Urinary bladder (tissue), 3 donors: ENCODE measurements at regions not wholly inside any gene's neighbourhood (a gene's known extent, or its start where the extent isn't known, plus 50 kb on each side); places are given as distances from the start of the nearest gene placed in this dataset.
"Not testable (repeated sequence)": the region's sequence is repeated elsewhere in the genome, so short reads cannot be mapped to it uniquely, and the experiment has no call there.

Source experiments
- DNase-seq: peaks from one replicate; pipeline ENCODE4 v3.0.0-alpha.2; 2015; ENCODE audit errors: extremely low spot score
- H3K27ac ChIP-seq: one replicate; pipeline ENCODE4 v1.5.1; 2013; ENCODE audit warnings: low read depth, mild to moderate bottlenecking, moderate library complexity
- H3K36me3 ChIP-seq: one replicate; pipeline ENCODE4 v1.6.1; 2013; ENCODE audit warnings: mild to moderate bottlenecking, moderate library complexity; ENCODE audit not compliant: insufficient read depth
- H3K4me1 ChIP-seq: one replicate; pipeline ENCODE4 v1.6.1; 2013; ENCODE audit warnings: mild to moderate bottlenecking, moderate library complexity; ENCODE audit not compliant: insufficient read depth
- H3K4me3 ChIP-seq: one replicate; pipeline ENCODE4 v1.5.1; 2013; ENCODE audit warnings: low read depth, low read length
- WGBS: extraction: QIAGEN DNeasy Blood & Tissue Kit; methylation state at CpG from one replicate; pipeline ENCODE4 v1.1.7; 2013; 5-methylcytosine and 5-hydroxymethylcytosine counted together
- donor health status: healthy with polysubstance abuse.
- donor health status: healthy.

DNA sequence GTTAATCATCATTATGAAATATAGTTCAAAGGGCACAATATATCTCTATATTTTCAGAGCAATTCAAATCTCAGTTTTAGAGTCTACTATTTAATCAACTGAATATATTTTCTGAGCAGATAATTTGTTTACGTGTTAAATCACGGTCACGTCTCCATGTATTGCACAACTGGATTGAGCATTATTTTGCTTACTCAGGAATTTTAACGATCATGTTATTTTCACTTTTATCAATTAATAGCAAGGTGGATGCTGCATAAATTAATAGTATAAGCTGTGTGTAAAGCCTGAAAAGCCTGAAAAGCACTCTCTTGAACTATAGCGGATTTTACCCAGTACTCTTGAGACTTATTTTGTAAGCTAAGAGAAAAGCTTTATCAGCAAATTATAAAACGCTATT, 374.9 kb downstream of the MAGEB5 start:
- Histone ChIP-seq H3K36me3 (no peaks in the 10 kb centered on the region), H3K4me1 (no peaks in the 10 kb centered on the region), H3K27ac (no peak overlapping the region), H3K4me3 (no peak overlapping the region)
- no peak for DNase-seq
- 74% methylated on average over 6 of the region's 6 CpGs for WGBS

GRCh38 chrX:26586570-26586969, 370.6 kb downstream of the MAGEB5 start:
- no peak for DNase-seq
- no peak overlapping the region for H3K4me3 ChIP-seq
- no peaks in the 10 kb centered on the region for H3K36me3 ChIP-seq
- H3K27ac ChIP-seq = no peak overlapping the region
- no peaks in the 10 kb centered on the region for H3K4me1 ChIP-seq
- 90% methylated on average over 3 of the region's 3 CpGs for WGBS

DNA sequence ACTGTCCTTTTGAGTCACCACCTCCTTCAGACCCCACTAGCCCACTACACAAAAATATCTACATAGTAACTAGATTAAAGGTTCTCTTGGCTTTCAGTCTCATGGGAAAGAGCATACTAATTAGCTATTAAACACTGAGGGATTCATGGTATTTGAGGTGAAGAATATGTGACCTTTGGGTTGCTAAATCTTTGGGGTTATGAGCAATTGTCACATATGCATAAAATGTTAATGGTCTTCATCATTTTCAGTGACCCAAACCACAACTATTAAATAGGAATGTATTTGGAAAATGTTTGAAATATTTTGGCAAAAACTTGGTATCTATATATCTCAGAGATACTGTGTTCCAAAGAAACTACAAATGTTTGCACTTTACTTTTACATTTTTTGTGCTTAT, 365.1 kb downstream of the MAGEB5 start:
- Histone ChIP-seq H3K4me1 (no peaks in the 10 kb centered on the region), H3K27ac (no peak overlapping the region), H3K36me3 (no peaks in the 10 kb centered on the region), H3K4me3 (no peak overlapping the region)
- no peak for DNase-seq

DNA sequence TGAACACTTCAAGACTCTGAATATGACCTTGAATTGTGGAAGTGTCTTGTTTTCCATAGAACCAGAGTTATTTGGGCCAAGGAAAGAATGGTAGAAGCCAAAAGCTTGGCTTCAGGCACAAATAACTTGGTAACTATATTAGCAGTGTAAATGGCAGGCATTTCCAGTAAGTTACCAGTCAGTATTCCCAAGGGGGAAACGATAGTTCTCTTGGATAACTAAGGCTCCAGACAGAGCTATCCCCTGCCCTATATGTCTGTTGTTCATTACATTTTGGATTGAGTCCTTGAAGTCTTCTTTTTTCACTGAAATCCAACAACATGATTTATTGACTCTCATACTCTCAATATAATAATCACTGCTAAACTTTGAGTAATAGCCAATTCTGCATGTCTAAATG, 364.1 kb downstream of the MAGEB5 start:
- no peaks in the 10 kb centered on the region for H3K36me3 ChIP-seq
- H3K4me1 ChIP-seq = no peaks in the 10 kb centered on the region
- no peak overlapping the region for H3K27ac ChIP-seq
- H3K4me3 ChIP-seq = no peak overlapping the region
- 78% methylated on average over 1 of the region's 1 CpG for WGBS
- no peak for DNase-seq

GRCh38 chrX:26574234-26574633, 358.3 kb downstream of the MAGEB5 start:
- no peak overlapping the region for H3K4me3 ChIP-seq
- no peaks in the 10 kb centered on the region for H3K36me3 ChIP-seq
- no peak for DNase-seq
- H3K4me1 ChIP-seq = no peaks in the 10 kb centered on the region
- H3K27ac ChIP-seq = no peak overlapping the region

- Histone ChIP-seq H3K4me1 (no peaks in the 10 kb centered on the region), H3K27ac (no peak overlapping the region), H3K4me3 (no peak overlapping the region), H3K36me3 (no peaks in the 10 kb centered on the region)
- no peak for DNase-seq
- WGBS = 38% methylated on average over 1 of the region's 1 CpG
These were observed 346.2 kb downstream of the MAGEB5 start for GRCh38 chrX:26562156-26562555.

DNA sequence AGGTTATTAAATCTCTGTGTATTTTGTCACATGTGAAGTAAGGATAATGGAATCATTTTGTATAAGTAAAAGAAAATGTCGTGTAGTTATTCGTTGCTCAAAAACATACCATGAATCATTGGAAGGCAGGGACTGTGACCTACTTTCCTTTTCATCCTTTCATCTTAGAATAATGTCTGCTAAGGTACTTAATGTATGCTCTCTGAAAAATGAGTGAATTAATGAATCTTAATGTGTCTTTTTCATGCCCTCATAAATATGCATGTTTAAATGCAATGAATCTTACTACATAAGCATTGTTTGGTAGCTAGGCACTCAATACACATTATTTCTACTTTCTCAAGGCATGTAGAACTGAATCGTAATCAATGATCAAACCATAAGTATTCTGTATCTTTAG, 343.9 kb downstream of the MAGEB5 start:
- DNase-seq = no peak
- H3K4me1 ChIP-seq = no peaks in the 10 kb centered on the region
- no peaks in the 10 kb centered on the region for H3K36me3 ChIP-seq
- 90% methylated on average over 3 of the region's 3 CpGs for WGBS
- no peak overlapping the region for H3K27ac ChIP-seq
- H3K4me3 ChIP-seq = no peak overlapping the region

DNA sequence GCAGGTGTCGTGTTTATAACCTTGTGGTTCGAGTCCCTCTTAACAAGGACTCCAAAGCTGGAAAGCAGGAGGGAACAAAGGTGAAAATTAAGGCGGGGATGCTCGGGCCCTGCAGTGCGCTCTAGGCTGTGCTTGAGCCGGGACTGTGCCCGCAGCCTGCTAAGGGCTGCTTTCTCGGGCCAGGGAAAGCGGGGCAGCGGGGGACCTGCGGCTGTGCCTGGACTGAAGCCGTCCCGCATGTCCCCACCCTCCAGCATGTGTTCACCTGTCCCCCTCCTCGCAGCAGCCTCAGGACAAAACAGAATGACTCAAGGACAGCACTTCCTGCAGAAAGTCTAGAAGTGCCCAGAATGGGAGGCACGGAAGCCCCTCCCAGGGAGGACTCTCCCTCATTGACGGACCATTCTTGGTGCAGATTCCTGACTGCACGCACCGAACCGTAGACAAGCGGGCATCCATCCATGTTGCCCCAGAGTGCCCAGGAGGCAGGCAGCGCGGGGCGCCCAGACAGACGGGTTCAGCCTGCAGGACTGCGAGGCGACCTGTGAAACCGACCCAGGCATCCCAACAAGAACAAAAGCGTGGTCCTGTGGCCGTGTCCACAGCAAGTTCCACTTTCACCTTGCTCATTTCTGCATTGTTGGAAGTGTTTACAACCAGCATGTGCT, 342.9 kb downstream of the MAGEB5 start:
- H3K4me3 ChIP-seq = no peak overlapping the region
- no peak overlapping the region for H3K27ac ChIP-seq
- no peaks in the 10 kb centered on the region for H3K36me3 ChIP-seq
- no peaks in the 10 kb centered on the region for H3K4me1 ChIP-seq
- 97% methylated on average over 29 of the region's 29 CpGs for whole genome bisulfite sequencing
- no peak for DNase-seq

DNA sequence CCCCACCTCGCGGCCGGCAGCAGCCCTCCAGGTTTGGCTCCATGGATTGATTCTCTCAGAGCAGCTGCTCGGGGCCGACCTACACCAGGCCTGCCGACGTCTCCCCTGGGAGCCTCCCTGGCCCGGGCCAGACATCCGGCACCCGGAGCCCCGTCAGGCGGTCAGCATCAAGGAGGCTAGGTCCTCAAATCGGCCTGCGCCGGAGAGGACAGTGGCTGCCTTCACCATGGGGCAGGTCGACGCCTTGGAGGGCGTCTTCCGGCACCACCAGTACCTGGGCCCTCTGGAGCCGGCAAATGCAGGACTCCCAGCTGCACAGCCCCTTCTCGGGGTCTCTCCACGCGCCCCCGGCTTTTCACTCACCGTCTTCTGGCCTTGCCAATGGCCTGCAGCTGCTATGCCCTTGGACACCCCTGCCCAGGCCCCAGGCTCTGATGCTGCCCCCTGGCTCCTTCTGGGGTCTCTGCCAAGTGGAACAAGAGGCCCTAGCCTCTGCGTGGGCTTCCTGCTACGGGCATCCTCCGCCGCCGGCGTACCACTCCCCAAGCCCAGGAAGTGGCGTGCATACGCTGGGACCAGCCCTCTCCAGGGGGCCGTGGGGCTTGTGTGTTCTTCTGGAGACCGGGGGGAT, 341.8 kb downstream of the MAGEB5 start:
- H3K36me3 ChIP-seq = no peaks in the 10 kb centered on the region
- no peak overlapping the region for H3K27ac ChIP-seq
- H3K4me3 ChIP-seq = no peak overlapping the region
- no peak for DNase-seq
- 96% methylated on average over 35 of the region's 35 CpGs for WGBS
- no peaks in the 10 kb centered on the region for H3K4me1 ChIP-seq

DNA sequence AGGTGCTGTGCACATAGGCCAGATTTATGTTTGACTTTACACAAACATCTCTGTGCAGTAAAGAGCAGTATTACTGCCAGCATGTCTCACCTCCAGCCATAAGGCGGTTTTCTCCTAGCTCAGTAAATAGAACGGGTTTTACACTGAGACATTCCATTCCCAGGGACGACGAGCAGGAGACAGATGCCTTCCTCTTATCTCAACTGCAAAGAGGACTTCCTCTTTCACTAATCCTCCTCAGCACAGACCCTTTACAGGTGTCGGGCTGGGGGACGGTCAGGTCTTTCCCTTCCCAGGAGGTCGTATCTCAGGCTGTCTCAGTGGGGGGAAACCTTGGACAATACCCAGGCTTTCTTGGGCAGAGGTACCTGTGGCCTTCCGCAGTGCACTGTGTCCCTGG, 309.8 kb downstream of the MAGEB5 start:
- H3K4me3 ChIP-seq, H3K4me1 ChIP-seq, H3K36me3 ChIP-seq, H3K27ac ChIP-seq, DNase-seq: not testable (repeated sequence)
- 31% methylated on average over 8 of the region's 8 CpGs for WGBS

- Histone ChIP-seq H3K36me3 (no peaks in the 10 kb centered on the region), H3K4me1 (no peaks in the 10 kb centered on the region), H3K4me3 (no peak overlapping the region), H3K27ac (no peak overlapping the region)
- WGBS = 69% methylated on average over 2 of the region's 2 CpGs
- no peak for DNase-seq
These were observed 306.5 kb downstream of the MAGEB5 start for GRCh38 chrX:26522501-26522900.

- no peak for DNase-seq
- H3K27ac ChIP-seq = no peak overlapping the region
- 75% methylated on average over 5 of the region's 5 CpGs for WGBS
- H3K4me3 ChIP-seq = no peak overlapping the region
- H3K4me1 ChIP-seq = no peaks in the 10 kb centered on the region
- H3K36me3 ChIP-seq = no peaks in the 10 kb centered on the region
These were observed 295.8 kb downstream of the MAGEB5 start for GRCh38 chrX:26511589-26512363.

- no peak overlapping the region for H3K27ac ChIP-seq
- no peaks in the 10 kb centered on the region for H3K4me1 ChIP-seq
- DNase-seq = no peak
- 58% methylated on average over 5 of the region's 5 CpGs for WGBS
- H3K4me3 ChIP-seq = no peak overlapping the region
- H3K36me3 ChIP-seq = no peaks in the 10 kb centered on the region
These were observed 255.0 kb downstream of the MAGEB5 start for GRCh38 chrX:26470941-26471340.

- WGBS = 82% methylated on average over 4 of the region's 4 CpGs
These were observed 250.4 kb downstream of the MAGEB5 start for GRCh38 chrX:26466387-26466786.

More at GRCh38 chrX:26466387-26466786, 250.4 kb downstream of the MAGEB5 start:
- H3K4me1 ChIP-seq = no peaks in the 10 kb centered on the region
- DNase-seq = no peak
- no peaks in the 10 kb centered on the region for H3K36me3 ChIP-seq
- H3K27ac ChIP-seq = no peak overlapping the region
- H3K4me3 ChIP-seq = no peak overlapping the region
